SK-N-SH (cell line): ENCODE measurements at regions not wholly inside any gene's neighbourhood (a gene's known extent, or its start where the extent isn't known, plus 50 kb on each side); places are given as distances from the start of the nearest gene placed in this dataset.

ENCODE experiments used
- CTCF ChIA-PET: fragments of 300-600, 350-600 bp; formaldehyde crosslinking; extraction: SDS; loops from one replicate; lab custom pipeline; 2021; lab: Yijun Ruan, JAX
- POLR2A ChIA-PET: fragments of 350-600 bp; sonication (Branson Sonifier 250); formaldehyde crosslinking; extraction: SDS; loops from one replicate; lab custom pipeline; 2020; ENCODE audit warnings: antibody characterized with exemption, inconsistent platforms; lab: Yijun Ruan, JAX
- DNase-seq: peaks from one replicate; pipeline ENCODE4 v3.0.0; 2012
- H2AFZ ChIP-seq: fragments of 200-600 bp; sonication (generic); 2 replicates; pipeline ENCODE4 v1.8.1; 2016; ENCODE audit warnings: antibody characterized with exemption, mild to moderate bottlenecking, low read depth
- H3F3A ChIP-seq: fragments of 200-600 bp; sonication (generic); replicated peaks from 2 replicates; pipeline ENCODE3; 2016; ENCODE audit warnings: antibody characterized with exemption, mild to moderate bottlenecking; ENCODE audit not compliant: insufficient read depth
- H3K27ac ChIP-seq, 2 experiments: fragments of 200-500 bp in 1 of 2; fragments of 200-600 bp in 1 of 2; sonication (Bioruptor generic) in 1 of 2; sonication (generic), shearing (Covaris generic) in 1 of 2; 2 replicates each; pipeline versions ENCODE4 v1.5.1 to v1.6.1; 2014 to 2016; ENCODE audit warnings: low read depth in 2 of 2, inconsistent platforms in 1 of 2, low read length in 1 of 2, mild to moderate bottlenecking in 1 of 2, mixed read lengths in 1 of 2
- H3K27me3 ChIP-seq: fragments of 200-600 bp; sonication (generic), shearing (Covaris generic); 2 replicates; pipeline ENCODE4 v1.6.1; 2016; ENCODE audit warnings: mixed run types; ENCODE audit not compliant: insufficient read depth
- H3K36me3 ChIP-seq, 2 experiments: fragments of 200-500 bp in 1 of 2; fragments of 200-600 bp in 1 of 2; sonication (Bioruptor generic) in 1 of 2; sonication (generic) in 1 of 2; replicated peaks in 1 of 2; 2 replicates each; pipeline versions ENCODE3 to v1.5.1; 2014 to 2016; ENCODE audit warnings: low read length in 1 of 2, mild to moderate bottlenecking in 1 of 2; ENCODE audit not compliant: insufficient read depth in 2 of 2, control insufficient read depth in 1 of 2
- H3K4me1 ChIP-seq, 2 experiments: fragments of 200-500 bp in 1 of 2; fragments of 200-600 bp in 1 of 2; sonication (Bioruptor generic) in 1 of 2; sonication (generic), shearing (Covaris generic) in 1 of 2; 2 replicates each; pipeline versions ENCODE4 v1.5.1 to v1.6.1; 2014 to 2016; ENCODE audit warnings: low read depth in 1 of 2, low read length in 1 of 2, mixed run types in 1 of 2; ENCODE audit not compliant: insufficient read depth in 2 of 2, control insufficient read depth in 1 of 2
- H3K4me2 ChIP-seq: fragments of 200-600 bp; sonication (generic), shearing (Covaris generic); 2 replicates; pipeline ENCODE4 v1.6.1; 2017; ENCODE audit warnings: mixed run types
- H3K4me3 ChIP-seq, 2 experiments: fragments of 200-500 bp in 1 of 2; fragments of 200-600 bp in 1 of 2; sonication (Bioruptor generic) in 1 of 2; sonication (generic), shearing (Covaris generic) in 1 of 2; 2 replicates each; pipeline versions ENCODE4 v1.5.1 to v1.8.1; 2014 to 2016; ENCODE audit warnings: low read depth in 2 of 2, inconsistent platforms in 1 of 2, low read length in 1 of 2, mild to moderate bottlenecking in 1 of 2, mixed read lengths in 1 of 2, moderate library complexity in 1 of 2
- H3K79me2 ChIP-seq: fragments of 200-600 bp; sonication (generic); 2 replicates; pipeline ENCODE4 v1.8.1; 2017; ENCODE audit warnings: mild to moderate bottlenecking; ENCODE audit not compliant: insufficient read depth
- H3K9ac ChIP-seq: fragments of 200-600 bp; sonication (generic); 2 replicates; pipeline ENCODE4 v1.6.1; 2017; ENCODE audit warnings: mixed run types
- H3K9me2 ChIP-seq: fragments of 200-600 bp; sonication (generic); 2 replicates; pipeline ENCODE4 v1.6.1; 2017; ENCODE audit warnings: mixed run types
- H3K9me3 ChIP-seq: fragments of 200-600 bp; sonication (generic); 2 replicates; pipeline ENCODE4 v1.6.1; 2017; ENCODE audit warnings: mixed run types, mild to moderate bottlenecking, moderate library complexity
- H4K20me1 ChIP-seq: fragments of 200-600 bp; sonication (generic); 2 replicates; pipeline ENCODE4 v1.6.1; 2017; ENCODE audit warnings: mild to moderate bottlenecking, mixed run types; ENCODE audit not compliant: insufficient read depth
- CHD2 ChIP-seq: fragments of 150-350 bp; IDR thresholded peaks from 2 replicates; pipeline ENCODE4 v1.6.1; 2018; ENCODE audit warnings: low read length; ENCODE audit not compliant: partially characterized antibody
- CTCF ChIP-seq: fragments of 200-600 bp; sonication (generic); IDR thresholded peaks from 2 replicates; pipeline ENCODE4 v1.6.1; 2017; ENCODE audit warnings: antibody characterized with exemption, mild to moderate bottlenecking, moderate library complexity
- ELF1 ChIP-seq: IDR thresholded peaks from 2 replicates; pipeline ENCODE4 v1.4.0; 2012
- EP300 ChIP-seq, 2 experiments: IDR thresholded peaks; 2 replicates each; pipeline versions ENCODE4 v1.4.0 to v1.6.1; 2012; ENCODE audit warnings: borderline replicate concordance in 1 of 2, low read depth in 1 of 2, low read length in 1 of 2
- FOSL2 ChIP-seq: IDR thresholded peaks from 2 replicates; pipeline ENCODE4 v1.4.0; 2012; ENCODE audit warnings: low read depth, mild to moderate bottlenecking, moderate library complexity, borderline replicate concordance
- FOXJ3 ChIP-seq: sonication (generic); formaldehyde crosslinking; IDR thresholded peaks from 2 replicates; pipeline ENCODE4 v1.5.1; 2020; ENCODE audit warnings: mild to moderate bottlenecking, missing genetic modification reagents
- GABPA ChIP-seq: IDR thresholded peaks from 2 replicates; pipeline ENCODE4 v1.4.0; 2012; ENCODE audit warnings: low read depth, mild to moderate bottlenecking
- GATA2 ChIP-seq: sonication (generic); formaldehyde crosslinking; IDR thresholded peaks from 2 replicates; pipeline ENCODE4 v1.5.0; 2020; ENCODE audit warnings: mild to moderate bottlenecking, missing genetic modification reagents
- IRF3 ChIP-seq: fragments of 150-350 bp; IDR thresholded peaks from 2 replicates; pipeline ENCODE4 v1.6.1; 2016; ENCODE audit warnings: mild to moderate bottlenecking, low read depth, low read length
- JUND ChIP-seq: IDR thresholded peaks from 2 replicates; pipeline ENCODE4 v1.4.0; 2012
- MAX ChIP-seq: IDR thresholded peaks from 2 replicates; pipeline ENCODE4 v1.4.0; 2012; ENCODE audit warnings: low read depth
- NFIC ChIP-seq: IDR thresholded peaks from 2 replicates; pipeline ENCODE4 v1.4.0; 2012; ENCODE audit warnings: borderline replicate concordance
- NRF1 ChIP-seq: IDR thresholded peaks from 2 replicates; pipeline ENCODE4 v1.6.1; 2012; ENCODE audit warnings: low read depth, mild to moderate bottlenecking, low read length
- RCOR1 ChIP-seq: fragments of 150-350 bp; IDR thresholded peaks from 2 replicates; pipeline ENCODE4 v1.6.1; 2017; ENCODE audit warnings: antibody characterized with exemption, low read length
- RXRA ChIP-seq: IDR thresholded peaks from 2 replicates; pipeline ENCODE4 v1.4.0; 2012; ENCODE audit warnings: low read depth, mild to moderate bottlenecking, borderline replicate concordance
- SMC3 ChIP-seq: IDR thresholded peaks from 2 replicates; pipeline ENCODE4 v1.6.1; 2012; ENCODE audit warnings: low read depth, low read length, improper control_type of control experiment
- TEAD4 ChIP-seq: IDR thresholded peaks from 2 replicates; pipeline ENCODE4 v1.4.0; 2012; ENCODE audit warnings: mild to moderate bottlenecking, borderline replicate concordance; ENCODE audit not compliant: insufficient read depth
- USF1 ChIP-seq: IDR thresholded peaks from 2 replicates; pipeline ENCODE4 v1.4.0; 2012; ENCODE audit warnings: low read depth, borderline replicate concordance
- USF2 ChIP-seq: fragments of 150-350 bp; IDR thresholded peaks from 2 replicates; pipeline ENCODE4 v1.6.1; 2017; ENCODE audit warnings: antibody characterized with exemption, low read length, low read depth, borderline replicate concordance
- YY1 ChIP-seq: IDR thresholded peaks from 2 replicates; pipeline ENCODE4 v1.4.0; 2012; ENCODE audit warnings: low read depth, mild to moderate bottlenecking
- ZBTB33 ChIP-seq: IDR thresholded peaks from 2 replicates; pipeline ENCODE4 v1.4.0; 2012; ENCODE audit warnings: low read depth, borderline replicate concordance
- WGBS: methylation state at CpG from one replicate; pipeline ENCODE4 v1.1.6; 2017; ENCODE audit warnings: low lambda C conversion rate; 5-methylcytosine and 5-hydroxymethylcytosine counted together

GRCh38 chr2:226679389-226680065 is 120.1 kb downstream of the IRS1 start:
- H3K9me3 ChIP-seq, result no peaks in the 10 kb centered on the region
- H3F3A ChIP-seq, result no peaks in the 10 kb centered on the region
- no peaks in the 10 kb centered on the region for H4K20me1 ChIP-seq
- no peak for DNase-seq
- no peak overlapping the region for H3K9ac ChIP-seq
- ChIA-PET POLR2A (no interaction called here), CTCF (no interaction called here)
- no peak overlapping the region for H3K27ac ChIP-seq
- WGBS, result 78% methylated on average over 7 of the region's 7 CpGs
- no peak overlapping the region for H3K4me3 ChIP-seq
- no peak overlapping the region for H2AFZ ChIP-seq
- no peaks in the 10 kb centered on the region for H3K36me3 ChIP-seq
- no peak overlapping the region for H3K4me2 ChIP-seq
- H3K79me2 ChIP-seq, result no peaks in the 10 kb centered on the region
- TF ChIP-seq CHD2 (no peak), FOSL2 (no peak)
- no peaks in the 10 kb centered on the region for H3K27me3 ChIP-seq
- H3K9me2 ChIP-seq, result no peaks in the 10 kb centered on the region
- H3K4me1 ChIP-seq, result peaks cover 4 to 8% of the 10 kb centered on the region in 2 experiments; a peak in 2 of 4 replicates

- CTCF ChIA-PET, result interaction anchor here (0.5 kb wide), 1 partner anchor 111 kb away, joined by 3 read pairs; no protein-coding TSS in a partner anchor
- Histone ChIP-seq H3K4me1 (peaks cover 7 to 9% of the 10 kb centered on the region in 2 experiments; a peak in 3 of 4 replicates), H3K9ac (no peak overlapping the region), H3K79me2 (no peaks in the 10 kb centered on the region), H3K4me3 (no peak overlapping the region), H2AFZ (no peak overlapping the region), H3K9me3 (no peaks in the 10 kb centered on the region), H3K27me3 (no peaks in the 10 kb centered on the region), H4K20me1 (no peaks in the 10 kb centered on the region), H3K27ac (no peak overlapping the region), H3K36me3 (no peaks in the 10 kb centered on the region), H3K9me2 (no peaks in the 10 kb centered on the region), H3K4me2 (no peak overlapping the region), H3F3A (no peaks in the 10 kb centered on the region)
- POLR2A ChIA-PET, result no interaction called here
- 42% methylated on average over 4 of the region's 4 CpGs for WGBS
- DNase-seq, result peak; percentile 12
- no peak for TF ChIP-seq NRF1
- no peak for TF ChIP-seq USF2
- TF ChIP-seq SMC3, result no peak
- TF ChIP-seq MAX, result no peak
- TF ChIP-seq NFIC, result no peak
- TF ChIP-seq GABPA, result no peak
- TF ChIP-seq TEAD4, result no peak
- no peak for TF ChIP-seq CTCF
- TF ChIP-seq FOSL2, result no peak
- peak; percentile 58; the same call in 1 of the 2 replicates for TF ChIP-seq RCOR1
- peak; percentile 21 for TF ChIP-seq CHD2
- TF ChIP-seq ELF1, result no peak
- TF ChIP-seq ZBTB33, result no peak
- peak; percentile 68 for TF ChIP-seq GATA2 (CRISPR knock-in tag)
- no peak for TF ChIP-seq USF1
- no peak for TF ChIP-seq YY1
- no peak for TF ChIP-seq FOXJ3
- TF ChIP-seq IRF3, result no peak
- TF ChIP-seq RXRA, result no peak
- TF ChIP-seq EP300 (IDR thresholded peaks at IDR 0.05; ENCODE audit: borderline replicate concordance in 1 of 2, low read depth in 1 of 2, low read length in 1 of 2), result peak in 1 of 2 experiments; percentile 65; a peak in 2 of 4 replicates
- TF ChIP-seq JUND, result no peak
Measured at GRCh38 chr2:226678422-226678821, 121.2 kb downstream of the IRS1 start.
